OCI-LY1 (cell line): ENCODE measurements at regions not wholly inside any gene's neighbourhood (a gene's known extent, or its start where the extent isn't known, plus 50 kb on each side); places are given as distances from the start of the nearest gene placed in this dataset.

ENCODE experiments used
- H2AFZ ChIP-seq: fragments of 200-600 bp; sonication (generic), shearing (Covaris generic); 2 replicates; pipeline ENCODE4 v1.6.0; 2014; ENCODE audit warnings: antibody characterized with exemption, mild to moderate bottlenecking, low read length
- H3F3A ChIP-seq: fragments of 200-600 bp; sonication (generic), shearing (Covaris generic); 2 replicates; pipeline ENCODE4 v1.6.0; 2014; ENCODE audit warnings: mild to moderate bottlenecking, antibody characterized with exemption, low read length, moderate library complexity; ENCODE audit not compliant: insufficient read depth
- H3K27ac ChIP-seq: fragments of 200-600 bp; sonication (generic); 2 replicates; pipeline ENCODE4 v1.5.1; 2014; ENCODE audit warnings: low read length, mixed run types, mild to moderate bottlenecking, low read depth; ENCODE audit not compliant: poor library complexity, severe bottlenecking
- H3K27me3 ChIP-seq: fragments of 200-600 bp; sonication (generic); 2 replicates; pipeline ENCODE4 v1.6.0; 2014; ENCODE audit warnings: antibody characterized with exemption, mild to moderate bottlenecking, low read length, moderate library complexity; ENCODE audit not compliant: insufficient read depth
- H3K36me3 ChIP-seq: fragments of 200-600 bp; sonication (generic); 2 replicates; pipeline ENCODE4 v1.6.1; 2014; ENCODE audit warnings: mild to moderate bottlenecking, antibody characterized with exemption, low read length, moderate library complexity, mixed read lengths; ENCODE audit not compliant: insufficient read depth
- H3K4me1 ChIP-seq: fragments of 200-600 bp; sonication (generic); 2 replicates; pipeline ENCODE4 v1.5.1; 2014; ENCODE audit warnings: mild to moderate bottlenecking, low read length, moderate library complexity; ENCODE audit not compliant: insufficient read depth, severe bottlenecking
- H3K4me2 ChIP-seq: fragments of 200-600 bp; sonication (generic), shearing (Covaris generic); 2 replicates; pipeline ENCODE4 v1.6.1; 2014; ENCODE audit warnings: low read length
- H3K4me3 ChIP-seq: fragments of 200-600 bp; sonication (generic); 2 replicates; pipeline ENCODE4 v1.5.1; 2014; ENCODE audit warnings: low read length, low read depth, mild to moderate bottlenecking, mixed read lengths; ENCODE audit not compliant: poor library complexity, severe bottlenecking
- H3K79me2 ChIP-seq: fragments of 200-600 bp; shearing (Covaris generic); 2 replicates; pipeline ENCODE4 v1.6.1; 2016; ENCODE audit warnings: mixed run types, low read length, mixed read lengths; ENCODE audit not compliant: insufficient read depth
- H3K9ac ChIP-seq: fragments of 200-600 bp; sonication (generic), shearing (Covaris generic); 2 replicates; pipeline ENCODE4 v1.6.1; 2014; ENCODE audit warnings: mild to moderate bottlenecking, low read length, mixed read lengths
- H3K9me2 ChIP-seq: fragments of 200-600 bp; sonication (generic), shearing (Covaris generic); 2 replicates; pipeline ENCODE4 v1.6.1; 2014; ENCODE audit warnings: low read depth, mild to moderate bottlenecking, low read length, mixed read lengths
- H3K9me3 ChIP-seq: fragments of 200-600 bp; shearing (Covaris generic); 2 replicates; pipeline ENCODE4 v1.6.1; 2014; ENCODE audit warnings: low read length, mixed read lengths
- H4K20me1 ChIP-seq: fragments of 200-600 bp; sonication (generic), shearing (Covaris generic); 2 replicates; pipeline ENCODE4 v1.6.0; 2016; ENCODE audit warnings: mild to moderate bottlenecking, low read length; ENCODE audit not compliant: insufficient read depth
- CTCF ChIP-seq: fragments of 200-600 bp; sonication (generic), shearing (Covaris generic); IDR thresholded peaks from 2 replicates; pipeline ENCODE4 v1.5.1; 2017; ENCODE audit warnings: mild to moderate bottlenecking, antibody characterized with exemption, low read length, moderate library complexity, mixed read lengths
- EZH2 ChIP-seq: fragments of 200-600 bp; sonication (generic), shearing (Covaris generic); IDR thresholded peaks from 2 replicates; pipeline ENCODE4 v1.8.0; 2017; ENCODE audit warnings: borderline replicate concordance, mixed run types, mild to moderate bottlenecking, antibody characterized with exemption, low read length, moderate library complexity, mixed read lengths

GRCh38 chr18:72223733-72224132 is 320.4 kb downstream of the CBLN2 start:
- Histone ChIP-seq H3K27ac (no peak overlapping the region), H2AFZ (no peak overlapping the region), H3K9ac (no peak overlapping the region), H3K4me2 (no peak overlapping the region), H3K9me2 (no peaks in the 10 kb centered on the region), H3F3A (no peaks in the 10 kb centered on the region), H3K4me3 (no peak overlapping the region), H3K9me3 (no peaks in the 10 kb centered on the region), H3K4me1 (no peaks in the 10 kb centered on the region), H3K27me3 (no peaks in the 10 kb centered on the region), H4K20me1 (no peaks in the 10 kb centered on the region), H3K36me3 (no peaks in the 10 kb centered on the region), H3K79me2 (no peaks in the 10 kb centered on the region)
- TF ChIP-seq EZH2 (no peak), CTCF (no peak)

DNA sequence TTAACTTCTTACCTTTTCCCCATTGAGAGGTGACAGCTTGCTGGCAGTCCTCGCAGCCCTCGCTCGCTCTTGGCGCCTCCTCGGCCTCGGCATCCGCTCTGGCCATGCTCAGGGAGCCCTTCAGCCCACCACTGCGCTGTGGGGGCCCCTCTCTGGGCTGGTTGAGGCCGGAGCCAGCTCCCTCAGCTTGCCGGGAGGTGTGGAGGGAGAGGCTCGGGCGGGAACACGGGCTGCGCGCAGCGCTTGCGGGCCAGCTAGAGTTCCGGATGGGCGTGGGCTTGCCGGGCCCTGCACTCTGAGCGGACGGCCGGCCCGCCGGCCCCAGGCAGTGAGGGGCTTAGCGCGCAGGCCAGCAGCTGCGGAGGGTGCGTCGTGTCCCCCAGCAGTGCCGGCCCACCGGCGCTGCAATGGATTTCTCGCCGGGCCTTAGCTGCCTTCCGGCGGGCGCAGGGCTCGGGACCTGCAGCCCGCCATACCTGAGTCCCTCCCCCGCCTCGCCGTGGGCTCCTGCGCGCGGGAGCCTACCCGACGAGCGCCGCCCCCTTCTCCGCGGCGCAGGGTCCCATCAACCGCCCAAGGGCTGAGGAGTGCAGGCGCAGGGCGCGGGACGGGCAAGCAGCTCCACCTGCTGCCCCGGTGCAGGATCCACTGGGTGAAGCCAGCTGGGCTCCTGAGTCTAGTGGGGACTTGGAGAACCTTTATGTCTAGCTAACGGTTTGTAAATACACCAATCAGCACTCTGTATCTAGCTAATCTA is 335.0 kb downstream of the CBLN2 start:
- no peak overlapping the region for H3K27ac ChIP-seq
- H3K4me3 ChIP-seq: no peak overlapping the region
- H3K9me2 ChIP-seq: no peaks in the 10 kb centered on the region
- H3K36me3 ChIP-seq: no peaks in the 10 kb centered on the region
- H3K79me2 ChIP-seq: no peaks in the 10 kb centered on the region
- no peaks in the 10 kb centered on the region for H3F3A ChIP-seq
- TF ChIP-seq EZH2: no peak
- H3K9ac ChIP-seq: no peak overlapping the region
- no peaks in the 10 kb centered on the region for H3K27me3 ChIP-seq
- H4K20me1 ChIP-seq: no peaks in the 10 kb centered on the region
- H3K9me3 ChIP-seq: no peaks in the 10 kb centered on the region
- no peak overlapping the region for H3K4me2 ChIP-seq
- no peaks in the 10 kb centered on the region for H3K4me1 ChIP-seq
- no peak overlapping the region for H2AFZ ChIP-seq

DNA sequence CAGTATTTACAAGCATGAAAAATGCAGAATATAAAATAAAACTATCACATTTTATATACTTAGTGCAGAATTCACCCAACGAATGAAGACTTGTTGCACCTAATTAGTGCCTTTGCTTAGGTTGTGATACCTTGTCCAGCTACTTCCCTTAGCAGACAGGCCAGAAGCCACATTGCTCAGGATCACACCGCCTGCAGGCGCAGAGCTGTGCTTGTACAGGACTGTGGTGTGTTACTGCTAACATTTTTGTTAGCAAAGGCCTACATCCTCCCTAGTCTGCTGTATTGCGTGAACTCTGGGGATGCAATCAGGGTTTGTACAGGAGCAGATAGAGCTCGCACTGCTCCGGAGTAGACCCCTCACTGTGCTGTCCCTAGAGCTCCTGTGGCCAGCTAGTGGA is 336.9 kb downstream of the CBLN2 start:
- Histone ChIP-seq H3K9me3 (no peaks in the 10 kb centered on the region), H3K36me3 (no peaks in the 10 kb centered on the region), H2AFZ (no peak overlapping the region), H3K4me3 (no peak overlapping the region), H3K4me2 (no peak overlapping the region), H3K9me2 (no peaks in the 10 kb centered on the region), H3K79me2 (no peaks in the 10 kb centered on the region), H3K27ac (no peak overlapping the region), H3F3A (no peaks in the 10 kb centered on the region), H3K4me1 (no peaks in the 10 kb centered on the region), H3K27me3 (no peaks in the 10 kb centered on the region), H3K9ac (no peak overlapping the region), H4K20me1 (no peaks in the 10 kb centered on the region)
- TF ChIP-seq EZH2: no peak
- no peak for TF ChIP-seq CTCF

DNA sequence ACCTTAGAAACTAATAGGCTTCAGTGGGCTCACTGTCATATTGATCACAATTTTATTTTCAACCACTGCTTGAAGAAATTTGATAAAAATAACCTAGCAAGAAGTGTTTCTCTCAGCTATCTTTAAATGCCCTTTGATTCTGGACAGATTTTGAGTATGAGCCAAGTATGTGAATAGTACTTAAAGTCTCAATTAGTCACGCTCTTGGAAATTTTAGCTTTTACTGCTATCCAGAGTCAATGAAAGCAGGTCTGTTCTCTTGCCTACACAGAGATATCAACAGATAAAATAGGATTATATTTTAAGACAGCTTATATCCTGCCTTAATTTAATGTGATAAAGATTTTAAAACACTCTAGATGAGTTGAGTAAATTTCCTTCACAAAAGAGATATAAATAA is 337.3 kb downstream of the CBLN2 start:
- Histone ChIP-seq H4K20me1 (no peaks in the 10 kb centered on the region), H3K9me3 (no peaks in the 10 kb centered on the region), H2AFZ (no peak overlapping the region), H3K4me3 (no peak overlapping the region), H3K4me1 (no peaks in the 10 kb centered on the region), H3K27ac (no peak overlapping the region), H3K9me2 (no peaks in the 10 kb centered on the region), H3K27me3 (no peaks in the 10 kb centered on the region), H3K36me3 (no peaks in the 10 kb centered on the region), H3F3A (no peaks in the 10 kb centered on the region), H3K4me2 (no peak overlapping the region), H3K79me2 (no peaks in the 10 kb centered on the region), H3K9ac (no peak overlapping the region)
- TF ChIP-seq CTCF: no peak
- TF ChIP-seq EZH2: no peak
